CD14-positive monocyte (primary cell): ENCODE measurements at regions not wholly inside any gene's neighbourhood (a gene's known extent, or its start where the extent isn't known, plus 50 kb on each side); places are given as distances from the start of the nearest gene placed in this dataset.

ENCODE experiments used
- DNase-seq, 3 donors: peaks; one replicate each; pipeline ENCODE4 v3.0.0-alpha.2; 2011 to 2022
- H2AFZ ChIP-seq: 2 replicates; pipeline ENCODE4 v1.6.0; 2012; ENCODE audit warnings: mild to moderate bottlenecking, low read depth, low read length, inconsistent platforms; ENCODE audit not compliant: insufficient read depth, poor library complexity, severe bottlenecking
- H3K27ac ChIP-seq, 2 donors: 1 replicate in 1 of 2; 2 replicates in 1 of 2; pipeline ENCODE4 v1.5.1; 2012 to 2013; ENCODE audit warnings: low read length in 2 of 2, control low read depth in 1 of 2, inconsistent platforms in 1 of 2, low read depth in 1 of 2, mild to moderate bottlenecking in 1 of 2
- H3K27me3 ChIP-seq, 2 donors: one replicate each; pipeline versions ENCODE4 v1.6.0 to v1.6.1; 2011 to 2013; ENCODE audit warnings: low read length in 2 of 2; ENCODE audit not compliant: control insufficient read depth in 2 of 2, insufficient read depth in 2 of 2
- H3K36me3 ChIP-seq, 2 donors: replicated peaks in 1 of 2; 1 replicate in 1 of 2; 2 replicates in 1 of 2; pipeline versions ENCODE4 v1.5.1 to v1.6.1; 2012 to 2013; ENCODE audit warnings: low read length in 2 of 2, control low read depth in 1 of 2, inconsistent platforms in 1 of 2, mild to moderate bottlenecking in 1 of 2; ENCODE audit not compliant: insufficient read depth in 2 of 2, control insufficient read depth in 1 of 2
- H3K4me1 ChIP-seq, 2 donors: 1 replicate in 1 of 2; 2 replicates in 1 of 2; pipeline versions ENCODE4 v1.5.1 to v1.6.1; 2012 to 2013; ENCODE audit warnings: low read length in 2 of 2, control low read depth in 1 of 2, inconsistent platforms in 1 of 2, mild to moderate bottlenecking in 1 of 2, moderate library complexity in 1 of 2; ENCODE audit not compliant: insufficient read depth in 2 of 2, control insufficient read depth in 1 of 2
- H3K4me2 ChIP-seq: replicated peaks from 2 replicates; pipeline ENCODE3; 2012; ENCODE audit warnings: low read length, moderate library complexity, mild to moderate bottlenecking; ENCODE audit not compliant: poor library complexity, severe bottlenecking; ENCODE audit errors: extremely low read depth
- H3K4me3 ChIP-seq, 3 experiments: fragments of 200-600 bp in 1 of 3; sonication (generic) in 1 of 3; replicated peaks in 1 of 3; 1 replicate in 2 of 3; 2 replicates in 1 of 3; pipeline ENCODE4 v1.5.1; 2011 to 2013; ENCODE audit warnings: low read length in 3 of 3, mild to moderate bottlenecking in 3 of 3, control low read depth in 2 of 3, low read depth in 2 of 3, inconsistent platforms in 1 of 3, moderate library complexity in 1 of 3
- H3K79me2 ChIP-seq: 2 replicates; pipeline ENCODE4 v1.6.0; 2012; ENCODE audit warnings: mild to moderate bottlenecking, control low read depth, inconsistent platforms, low read length, moderate library complexity; ENCODE audit not compliant: insufficient read depth
- H3K9ac ChIP-seq: 2 replicates; pipeline ENCODE4 v1.6.0; 2017; ENCODE audit warnings: low read length, mild to moderate bottlenecking; ENCODE audit not compliant: insufficient read depth, poor library complexity, severe bottlenecking
- H3K9me3 ChIP-seq, 2 donors: replicated peaks in 1 of 2; 1 replicate in 1 of 2; 2 replicates in 1 of 2; pipeline versions ENCODE4 v1.5.1 to v1.6.1; 2012 to 2013; ENCODE audit warnings: low read length in 2 of 2, control low read depth in 1 of 2; ENCODE audit not compliant: control insufficient read depth in 1 of 2, insufficient read depth in 1 of 2
- H4K20me1 ChIP-seq: 2 replicates; pipeline ENCODE4 v1.6.0; 2012; ENCODE audit warnings: mild to moderate bottlenecking, low read length, control low read depth, moderate library complexity; ENCODE audit not compliant: insufficient read depth
- H3K27ac Mint-ChIP-seq, 7 donors: one replicate each; pipeline ENCODE4 v1.8.0; 2020; ENCODE audit warnings: mild to moderate bottlenecking in 7 of 7, mixed read lengths in 7 of 7, moderate library complexity in 6 of 7, inconsistent platforms in 2 of 7
- H3K27me3 Mint-ChIP-seq, 3 donors: one replicate each; pipeline ENCODE4 v1.8.0; 2021 to 2022; ENCODE audit warnings: low read depth in 3 of 3, mild to moderate bottlenecking in 3 of 3, mixed read lengths in 3 of 3, moderate library complexity in 3 of 3, inconsistent platforms in 1 of 3
- H3K36me3 Mint-ChIP-seq, 2 donors: one replicate each; pipeline ENCODE4 v1.8.0; 2020; ENCODE audit warnings: mixed read lengths in 2 of 2, inconsistent platforms in 1 of 2, mild to moderate bottlenecking in 1 of 2
- H3K4me1 Mint-ChIP-seq: one replicate; pipeline ENCODE4 v1.8.0; 2020; ENCODE audit warnings: mild to moderate bottlenecking, mixed read lengths
- H3K4me3 Mint-ChIP-seq, 2 donors: one replicate each; pipeline ENCODE4 v1.8.0; 2020; ENCODE audit warnings: mild to moderate bottlenecking in 2 of 2, mixed read lengths in 2 of 2, moderate library complexity in 1 of 2
- H3K9me3 Mint-ChIP-seq, 7 donors: one replicate each; pipeline ENCODE4 v1.8.0; 2020 to 2022; ENCODE audit warnings: mixed read lengths in 7 of 7, mild to moderate bottlenecking in 6 of 7, moderate library complexity in 6 of 7, inconsistent platforms in 2 of 7
- CTCF ChIP-seq: fragments of 200-600 bp; IDR thresholded peaks from one replicate; pipeline ENCODE4 v1.8.0; 2022; ENCODE audit warnings: antibody characterized with exemption, mild to moderate bottlenecking
- WGBS: methylation state at CpG from one replicate; pipeline ENCODE4 v1.1.5; 2013; ENCODE audit warnings: missing lambda C conversion rate; ENCODE audit not compliant: insufficient coverage; 5-methylcytosine and 5-hydroxymethylcytosine counted together
- intact Hi-C, 2 donors: fragments of 100-400 bp; cut with micrococcal nuclease; formaldehyde crosslinking; loops; one replicate each; pipeline versions ENCODE4 v1.15.0 to v1.15.1; 2023

GRCh38 chr20:58077282-58077681, 151.2 kb downstream of the ANKRD60 start:
- no peak overlapping the region for H3K27ac Mint-ChIP-seq
- TF ChIP-seq CTCF = no peak
- peaks cover 14% of the 10 kb centered on the region for H3K4me1 Mint-ChIP-seq
- H3K27me3 Mint-ChIP-seq = peaks cover 5 to 16% (median 8%) of the 10 kb centered on the region in 3 donors
- no peak overlapping the region for H3K4me2 ChIP-seq
- H3K27me3 ChIP-seq = no peaks in the 10 kb centered on the region
- no peaks in the 10 kb centered on the region for H3K9me3 ChIP-seq
- no peak overlapping the region for H3K27ac ChIP-seq
- H3K4me3 Mint-ChIP-seq = no peak overlapping the region
- H2AFZ ChIP-seq = no peak overlapping the region
- H3K9me3 Mint-ChIP-seq = peaks cover 0 to 3% (median 0%) of the 10 kb centered on the region in 7 donors
- no peaks in the 10 kb centered on the region for H4K20me1 ChIP-seq
- 100% methylated on average over 2 of the region's 6 CpGs for WGBS
- no peak for DNase-seq
- H3K79me2 ChIP-seq = no peaks in the 10 kb centered on the region
- H3K36me3 Mint-ChIP-seq = no peaks in the 10 kb centered on the region
- no peak overlapping the region for H3K4me3 ChIP-seq
- peaks cover 11% of the 10 kb centered on the region in 2 donors for H3K4me1 ChIP-seq
- intact Hi-C loops = no loop called here
- H3K9ac ChIP-seq = no peak overlapping the region
- no peaks in the 10 kb centered on the region for H3K36me3 ChIP-seq

GRCh38 chr20:58076405-58076804, 152.0 kb downstream of the ANKRD60 start:
- H3K9me3 Mint-ChIP-seq = peaks cover 0 to 3% (median 0%) of the 10 kb centered on the region in 7 donors
- Histone ChIP-seq H3K4me1 (peaks cover 11% of the 10 kb centered on the region in 2 donors), H3K27me3 (no peaks in the 10 kb centered on the region), H3K4me2 (no peak overlapping the region), H2AFZ (no peak overlapping the region), H3K79me2 (no peaks in the 10 kb centered on the region), H3K36me3 (no peaks in the 10 kb centered on the region), H3K27ac (no peak overlapping the region), H4K20me1 (no peaks in the 10 kb centered on the region), H3K4me3 (no peak overlapping the region), H3K9ac (no peak overlapping the region), H3K9me3 (no peaks in the 10 kb centered on the region)
- H3K4me1 Mint-ChIP-seq = peaks cover 14% of the 10 kb centered on the region
- no peak for DNase-seq
- H3K27me3 Mint-ChIP-seq = peaks cover 5 to 16% (median 8%) of the 10 kb centered on the region in 3 donors
- intact Hi-C loops = no loop called here
- H3K36me3 Mint-ChIP-seq = no peaks in the 10 kb centered on the region
- no peak for TF ChIP-seq CTCF
- H3K4me3 Mint-ChIP-seq = no peak overlapping the region
- H3K27ac Mint-ChIP-seq = no peak overlapping the region
- WGBS = no CpG with 5 or more reads among the region's 4 CpGs
